ENCODE measurements at regions not wholly inside any gene's neighbourhood (a gene's known extent, or its start where the extent isn't known, plus 50 kb on each side); places are given as distances from the start of the nearest gene placed in this dataset.

- DNase-seq (no peak), ATAC-seq (ENCODE audit: low FRiP score) (no peak)
- peaks cover 2% of the 10 kb centered on the region for H3K9me3 ChIP-seq (ENCODE audit: control insufficient read depth, low read length)
- H3K4me1 ChIP-seq (ENCODE audit: control insufficient read depth in 1 of 2, insufficient read depth in 2 of 2, low read length in 2 of 2): no peaks in the 10 kb centered on the region
- H3K4me3 ChIP-seq (ENCODE audit: low read length in 2 of 2): no peak overlapping the region
- no peak overlapping the region for H3K27ac ChIP-seq (ENCODE audit: low read depth in 1 of 2, low read length in 2 of 2)
- peaks cover 0 to 2% of the 10 kb centered on the region in 2 donors for H3K27me3 ChIP-seq (ENCODE audit: control insufficient read depth in 1 of 2, insufficient read depth in 2 of 2, low read length in 1 of 2)
- intact Hi-C loops (cut with DNase I): no loop called here
- H3K36me3 ChIP-seq (ENCODE audit: control insufficient read depth in 1 of 2, insufficient read depth in 2 of 2, low read length in 1 of 2): no peaks in the 10 kb centered on the region
These were observed 193.1 kb downstream of the PARM1 start for GRCh38 chr4:75126058-75126457.

- ATAC-seq (ENCODE audit: low FRiP score) (no peak), DNase-seq (no peak)
- intact Hi-C loops (cut with DNase I): no loop called here
- Histone ChIP-seq H3K4me1 (ENCODE audit: control insufficient read depth in 1 of 2, insufficient read depth in 2 of 2, low read length in 2 of 2) (no peaks in the 10 kb centered on the region), H3K4me3 (ENCODE audit: low read length in 2 of 2) (no peak overlapping the region), H3K9me3 (ENCODE audit: control insufficient read depth, low read length) (peaks cover 3% of the 10 kb centered on the region), H3K27ac (ENCODE audit: low read depth in 1 of 2, low read length in 2 of 2) (no peak overlapping the region), H3K27me3 (ENCODE audit: control insufficient read depth in 1 of 2, insufficient read depth in 2 of 2, low read length in 1 of 2) (peaks cover 0 to 2% of the 10 kb centered on the region in 2 donors), H3K36me3 (ENCODE audit: control insufficient read depth in 1 of 2, insufficient read depth in 2 of 2, low read length in 1 of 2) (no peaks in the 10 kb centered on the region)
These were observed 189.6 kb downstream of the PARM1 start for GRCh38 chr4:75122424-75123014.

GRCh38 chr4:75118739-75119138 lies 185.8 kb downstream of the PARM1 start:
- no peaks in the 10 kb centered on the region for H3K4me1 ChIP-seq (ENCODE audit: control insufficient read depth in 1 of 2, insufficient read depth in 2 of 2, low read length in 2 of 2)
- H3K27me3 ChIP-seq (ENCODE audit: control insufficient read depth in 1 of 2, insufficient read depth in 2 of 2, low read length in 1 of 2): no peaks in the 10 kb centered on the region
- intact Hi-C loops (cut with DNase I): loop anchor here in 1 of 2 donors (10.0 kb wide), 1 partner anchor 184 kb away; the partner anchor contains the start of gene PARM1
- no peak for DNase-seq
- H3K9me3 ChIP-seq (ENCODE audit: control insufficient read depth, low read length): peaks cover 1% of the 10 kb centered on the region
- no peak overlapping the region for H3K27ac ChIP-seq (ENCODE audit: low read depth in 1 of 2, low read length in 2 of 2)
- H3K36me3 ChIP-seq (ENCODE audit: control insufficient read depth in 1 of 2, insufficient read depth in 2 of 2, low read length in 1 of 2): no peaks in the 10 kb centered on the region
- H3K4me3 ChIP-seq (ENCODE audit: low read length in 2 of 2): no peak overlapping the region
- ATAC-seq (ENCODE audit: low FRiP score): no peak
- 90 to 92% methylated on average over 4 of the region's 4 CpGs for WGBS, 2 donors

DNA sequence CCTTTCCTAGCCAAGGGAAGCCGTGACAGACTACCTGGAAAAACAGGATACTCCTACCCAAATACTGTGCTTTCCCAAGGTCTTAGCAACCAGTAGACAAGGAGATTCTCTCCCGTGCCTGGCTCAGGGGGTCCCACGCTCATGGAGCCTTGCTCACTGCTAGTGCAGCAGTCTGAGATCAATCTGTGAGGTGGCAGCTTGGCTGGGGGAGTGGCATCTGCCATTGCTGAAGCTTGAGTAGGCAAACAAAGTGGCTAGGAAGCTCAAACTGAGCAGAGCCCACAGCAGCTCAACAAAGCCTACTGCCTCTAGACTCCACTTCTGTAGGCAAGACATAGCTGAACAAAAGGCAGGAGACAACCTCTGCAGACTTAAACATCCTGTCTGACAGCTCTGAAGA lies 177.1 kb downstream of the PARM1 start:
- Histone ChIP-seq H3K27me3 (ENCODE audit: control insufficient read depth in 1 of 2, insufficient read depth in 2 of 2, low read length in 1 of 2) (no peaks in the 10 kb centered on the region), H3K27ac (ENCODE audit: low read depth in 1 of 2, low read length in 2 of 2) (no peak overlapping the region), H3K4me1 (ENCODE audit: control insufficient read depth in 1 of 2, insufficient read depth in 2 of 2, low read length in 2 of 2) (no peaks in the 10 kb centered on the region), H3K36me3 (ENCODE audit: control insufficient read depth in 1 of 2, insufficient read depth in 2 of 2, low read length in 1 of 2) (no peaks in the 10 kb centered on the region), H3K4me3 (ENCODE audit: low read length in 2 of 2) (no peak overlapping the region), H3K9me3 (ENCODE audit: control insufficient read depth, low read length) (no peaks in the 10 kb centered on the region)
- no peak for ATAC-seq (ENCODE audit: low FRiP score)
- intact Hi-C loops (cut with DNase I): loop anchor here in 1 of 2 donors (10.0 kb wide), 1 partner anchor 175 kb away; the partner anchor contains the start of gene PARM1
- no peak for DNase-seq
- WGBS, 2 donors: 79 to 98% methylated on average over 3 of the region's 3 CpGs

- no peaks in the 10 kb centered on the region for H3K36me3 ChIP-seq (ENCODE audit: control insufficient read depth in 1 of 2, insufficient read depth in 2 of 2, low read length in 1 of 2)
- no peak overlapping the region for H3K4me3 ChIP-seq (ENCODE audit: low read length in 2 of 2)
- H3K9me3 ChIP-seq (ENCODE audit: control insufficient read depth, low read length): no peaks in the 10 kb centered on the region
- no peak overlapping the region for H3K27ac ChIP-seq (ENCODE audit: low read depth in 1 of 2, low read length in 2 of 2)
- intact Hi-C loops (cut with DNase I): loop anchor here in 1 of 2 donors (10.0 kb wide), 1 partner anchor 173 kb away; the partner anchor contains the start of gene PARM1
- DNase-seq (no peak), ATAC-seq (ENCODE audit: low FRiP score) (no peak)
- H3K27me3 ChIP-seq (ENCODE audit: control insufficient read depth in 1 of 2, insufficient read depth in 2 of 2, low read length in 1 of 2): no peaks in the 10 kb centered on the region
- H3K4me1 ChIP-seq (ENCODE audit: control insufficient read depth in 1 of 2, insufficient read depth in 2 of 2, low read length in 2 of 2): no peaks in the 10 kb centered on the region
These were observed 175.1 kb downstream of the PARM1 start for GRCh38 chr4:75107755-75108612.

DNA sequence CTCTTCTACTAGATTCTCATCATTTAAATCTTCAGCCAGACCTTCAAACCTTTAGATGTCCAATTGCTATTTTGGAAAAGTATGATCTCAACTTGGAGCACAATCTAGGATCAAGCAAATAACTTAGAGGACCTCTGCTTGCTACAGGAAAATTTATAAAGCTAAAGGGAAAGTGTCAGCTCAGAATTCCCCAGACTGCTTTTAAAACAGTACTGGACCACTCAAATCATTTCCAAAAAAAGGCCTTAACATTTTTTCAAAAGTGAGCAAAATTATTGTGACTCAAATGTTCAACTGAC lies 169.8 kb downstream of the PARM1 start:
- Histone ChIP-seq H3K27ac (ENCODE audit: low read depth in 1 of 2, low read length in 2 of 2) (no peak overlapping the region), H3K9me3 (ENCODE audit: control insufficient read depth, low read length) (no peaks in the 10 kb centered on the region), H3K36me3 (ENCODE audit: control insufficient read depth in 1 of 2, insufficient read depth in 2 of 2, low read length in 1 of 2) (no peaks in the 10 kb centered on the region), H3K27me3 (ENCODE audit: control insufficient read depth in 1 of 2, insufficient read depth in 2 of 2, low read length in 1 of 2) (no peaks in the 10 kb centered on the region), H3K4me1 (ENCODE audit: control insufficient read depth in 1 of 2, insufficient read depth in 2 of 2, low read length in 2 of 2) (no peaks in the 10 kb centered on the region), H3K4me3 (ENCODE audit: low read length in 2 of 2) (no peak overlapping the region)
- no peak for ATAC-seq (ENCODE audit: low FRiP score)
- intact Hi-C loops (cut with DNase I): loop anchor here in 1 of 2 donors (10.0 kb wide), 1 partner anchor 168 kb away; the partner anchor contains the start of gene PARM1
- no peak for DNase-seq

GRCh38 chr4:75101906-75102786 lies 169.2 kb downstream of the PARM1 start:
- 43 to 59% methylated on average over 3 of the region's 3 CpGs for WGBS, 2 donors
- no peaks in the 10 kb centered on the region for H3K27me3 ChIP-seq (ENCODE audit: control insufficient read depth in 1 of 2, insufficient read depth in 2 of 2, low read length in 1 of 2)
- DNase-seq (no peak), ATAC-seq (ENCODE audit: low FRiP score) (no peak)
- intact Hi-C loops (cut with DNase I): loop anchor here in 1 of 2 donors (10.0 kb wide), 1 partner anchor 167 kb away; the partner anchor contains the start of gene PARM1
- no peaks in the 10 kb centered on the region for H3K9me3 ChIP-seq (ENCODE audit: control insufficient read depth, low read length)
- H3K4me3 ChIP-seq (ENCODE audit: low read length in 2 of 2): no peak overlapping the region
- H3K36me3 ChIP-seq (ENCODE audit: control insufficient read depth in 1 of 2, insufficient read depth in 2 of 2, low read length in 1 of 2): no peaks in the 10 kb centered on the region
- no peaks in the 10 kb centered on the region for H3K4me1 ChIP-seq (ENCODE audit: control insufficient read depth in 1 of 2, insufficient read depth in 2 of 2, low read length in 2 of 2)
- no peak overlapping the region for H3K27ac ChIP-seq (ENCODE audit: low read depth in 1 of 2, low read length in 2 of 2)

Data from aorta (tissue), 5 donors.